ENCODE measurements at regions not wholly inside any gene's neighbourhood (a gene's known extent, or its start where the extent isn't known, plus 50 kb on each side); places are given as distances from the start of the nearest gene placed in this dataset.

GRCh38 chr20:60266177-60266823, 308.1 kb downstream of the CDH26 start:
- Mint-ChIP-seq H3K36me3 (no peaks in the 10 kb centered on the region), H3K27ac (no peak overlapping the region), H3K4me3 (no peak overlapping the region), H3K4me1 (peaks cover 13% of the 10 kb centered on the region), H3K27me3 (ENCODE audit: insufficient read depth, low read depth) (peaks cover 8% of the 10 kb centered on the region), H3K9me3 (no peaks in the 10 kb centered on the region)
- Histone ChIP-seq H3K4me3 (no peak overlapping the region), H3F3A (ENCODE audit: low read depth) (no peaks in the 10 kb centered on the region), H3K27ac (no peak overlapping the region), H3K9ac (no peak overlapping the region), H3K4me2 (no peak overlapping the region), H3K9me3 (ENCODE audit: low read depth) (no peaks in the 10 kb centered on the region), H2AFZ (replicated peaks) (no peak overlapping the region), H4K20me1 (ENCODE audit: low read depth) (no peaks in the 10 kb centered on the region), H3K4me1 (no peaks in the 10 kb centered on the region), H3K27me3 (no peaks in the 10 kb centered on the region), H3K79me2 (ENCODE audit: low read depth) (no peaks in the 10 kb centered on the region), H3K36me3 (no peaks in the 10 kb centered on the region)
- DNase-seq (ENCODE audit: low spot score) = no peak
- TF ChIP-seq CTCF (IDR thresholded peaks at IDR 0.05) (no peak), EZH2phosphoT487 (IDR thresholded peaks at IDR 0.05) (no peak), EZH2 (IDR thresholded peaks at IDR 0.05) (no peak)

GRCh38 chr20:60268491-60268890, 310.3 kb downstream of the CDH26 start:
- H3K9ac ChIP-seq = no peak overlapping the region
- no peaks in the 10 kb centered on the region for H3K9me3 ChIP-seq (ENCODE audit: low read depth)
- no peaks in the 10 kb centered on the region for H3F3A ChIP-seq (ENCODE audit: low read depth)
- Mint-ChIP-seq H3K27me3 (ENCODE audit: insufficient read depth, low read depth) (peaks cover 7% of the 10 kb centered on the region), H3K27ac (no peak overlapping the region), H3K4me3 (no peak overlapping the region), H3K36me3 (no peaks in the 10 kb centered on the region), H3K9me3 (no peaks in the 10 kb centered on the region), H3K4me1 (peaks cover 13% of the 10 kb centered on the region)
- H3K79me2 ChIP-seq (ENCODE audit: low read depth) = no peaks in the 10 kb centered on the region
- no peak overlapping the region for H3K4me2 ChIP-seq
- H3K27me3 ChIP-seq = no peaks in the 10 kb centered on the region
- H3K27ac ChIP-seq = no peak overlapping the region
- H3K4me1 ChIP-seq = no peaks in the 10 kb centered on the region
- H4K20me1 ChIP-seq (ENCODE audit: low read depth) = no peaks in the 10 kb centered on the region
- DNase-seq (ENCODE audit: low spot score) = no peak
- no peak for TF ChIP-seq EZH2phosphoT487 (IDR thresholded peaks at IDR 0.05)
- no peak for TF ChIP-seq CTCF (IDR thresholded peaks at IDR 0.05)
- TF ChIP-seq EZH2 (IDR thresholded peaks at IDR 0.05) = no peak
- H3K4me3 ChIP-seq = no peak overlapping the region
- H2AFZ ChIP-seq (replicated peaks) = no peak overlapping the region
- no peaks in the 10 kb centered on the region for H3K36me3 ChIP-seq

- H4K20me1 ChIP-seq (ENCODE audit: low read depth) = no peaks in the 10 kb centered on the region
- peaks cover 3% of the 10 kb centered on the region for H3K4me1 Mint-ChIP-seq
- TF ChIP-seq CTCF (IDR thresholded peaks at IDR 0.05) (no peak), EZH2phosphoT487 (IDR thresholded peaks at IDR 0.05) (no peak), EZH2 (IDR thresholded peaks at IDR 0.05) (no peak)
- no peaks in the 10 kb centered on the region for H3K79me2 ChIP-seq (ENCODE audit: low read depth)
- no peak overlapping the region for H3K27ac ChIP-seq
- no peaks in the 10 kb centered on the region for H3K36me3 Mint-ChIP-seq
- no peaks in the 10 kb centered on the region for H3K36me3 ChIP-seq
- no peak overlapping the region for H3K4me2 ChIP-seq
- no peak for DNase-seq (ENCODE audit: low spot score)
- no peak overlapping the region for H3K4me3 Mint-ChIP-seq
- H3K4me3 ChIP-seq = no peak overlapping the region
- H3K9ac ChIP-seq = no peak overlapping the region
- H3K27me3 Mint-ChIP-seq (ENCODE audit: insufficient read depth, low read depth) = peaks cover 7% of the 10 kb centered on the region
- no peak overlapping the region for H3K27ac Mint-ChIP-seq
- no peak overlapping the region for H2AFZ ChIP-seq (replicated peaks)
- no peaks in the 10 kb centered on the region for H3K9me3 Mint-ChIP-seq
- H3F3A ChIP-seq (ENCODE audit: low read depth) = no peaks in the 10 kb centered on the region
- H3K4me1 ChIP-seq = no peaks in the 10 kb centered on the region
- H3K27me3 ChIP-seq = no peaks in the 10 kb centered on the region
- H3K9me3 ChIP-seq (ENCODE audit: low read depth) = no peaks in the 10 kb centered on the region
These were observed 311.4 kb downstream of the CDH26 start for GRCh38 chr20:60269573-60270162.
